ENCODE measurements at regions not wholly inside any gene's neighbourhood (a gene's known extent, or its start where the extent isn't known, plus 50 kb on each side); places are given as distances from the start of the nearest gene placed in this dataset.

GRCh38 chr3:181985386-181985785 is 273.7 kb downstream of the SOX2 start:
- no peaks in the 10 kb centered on the region for H3K4me1 ChIP-seq (ENCODE audit: insufficient read depth, low read length, severe bottlenecking)
- H3K9me2 ChIP-seq (ENCODE audit: low read depth, low read length) = no peaks in the 10 kb centered on the region
- no peak overlapping the region for H2AFZ ChIP-seq (ENCODE audit: low read length)
- no peak overlapping the region for H3K27ac ChIP-seq (ENCODE audit: low read depth, low read length, poor library complexity, severe bottlenecking)
- no peaks in the 10 kb centered on the region for H3K79me2 ChIP-seq (ENCODE audit: insufficient read depth, low read length)
- TF ChIP-seq CTCF (IDR thresholded peaks at IDR 0.05; ENCODE audit: low read length) = no peak
- H3K4me3 ChIP-seq (ENCODE audit: low read depth, low read length, poor library complexity, severe bottlenecking) = no peak overlapping the region
- H3K9ac ChIP-seq (ENCODE audit: low read length) = no peak overlapping the region
- no peaks in the 10 kb centered on the region for H3F3A ChIP-seq (ENCODE audit: insufficient read depth, low read length)
- H4K20me1 ChIP-seq (ENCODE audit: insufficient read depth, low read length) = no peaks in the 10 kb centered on the region
- no peaks in the 10 kb centered on the region for H3K27me3 ChIP-seq (ENCODE audit: insufficient read depth, low read length)
- H3K36me3 ChIP-seq (ENCODE audit: insufficient read depth, low read length) = no peaks in the 10 kb centered on the region; the same call in 1 of the 2 replicates
- no peak overlapping the region for H3K4me2 ChIP-seq (ENCODE audit: low read length)
- peaks cover 9% of the 10 kb centered on the region; the same call in 1 of the 2 replicates for H3K9me3 ChIP-seq (ENCODE audit: low read length)

- no peaks in the 10 kb centered on the region for H3K4me1 ChIP-seq (ENCODE audit: insufficient read depth, low read length, severe bottlenecking)
- no peak overlapping the region for H2AFZ ChIP-seq (ENCODE audit: low read length)
- TF ChIP-seq EZH2 (IDR thresholded peaks at IDR 0.05; ENCODE audit: borderline replicate concordance, low read length) = no peak
- TF ChIP-seq CTCF (IDR thresholded peaks at IDR 0.05; ENCODE audit: low read length) = no peak
- H3F3A ChIP-seq (ENCODE audit: insufficient read depth, low read length) = no peaks in the 10 kb centered on the region
- H3K9me3 ChIP-seq (ENCODE audit: low read length) = no peaks in the 10 kb centered on the region
- H3K36me3 ChIP-seq (ENCODE audit: insufficient read depth, low read length) = no peaks in the 10 kb centered on the region
- H3K79me2 ChIP-seq (ENCODE audit: insufficient read depth, low read length) = no peaks in the 10 kb centered on the region
- no peaks in the 10 kb centered on the region for H4K20me1 ChIP-seq (ENCODE audit: insufficient read depth, low read length)
- H3K4me3 ChIP-seq (ENCODE audit: low read depth, low read length, poor library complexity, severe bottlenecking) = no peak overlapping the region
- no peaks in the 10 kb centered on the region for H3K9me2 ChIP-seq (ENCODE audit: low read depth, low read length)
- no peak overlapping the region for H3K27ac ChIP-seq (ENCODE audit: low read depth, low read length, poor library complexity, severe bottlenecking)
- H3K27me3 ChIP-seq (ENCODE audit: insufficient read depth, low read length) = no peaks in the 10 kb centered on the region
- no peak overlapping the region for H3K9ac ChIP-seq (ENCODE audit: low read length)
- no peak overlapping the region for H3K4me2 ChIP-seq (ENCODE audit: low read length)
Observed at GRCh38 chr3:181987736-181988135, 276.0 kb downstream of the SOX2 start.

GRCh38 chr3:181998828-181999227 is 287.1 kb downstream of the SOX2 start:
- TF ChIP-seq CTCF (IDR thresholded peaks at IDR 0.05; ENCODE audit: low read length) = no peak
- no peak for TF ChIP-seq EZH2 (IDR thresholded peaks at IDR 0.05; ENCODE audit: borderline replicate concordance, low read length)
- H3K27me3 ChIP-seq (ENCODE audit: insufficient read depth, low read length) = no peaks in the 10 kb centered on the region
- no peak overlapping the region for H3K27ac ChIP-seq (ENCODE audit: low read depth, low read length, poor library complexity, severe bottlenecking)
- no peaks in the 10 kb centered on the region for H3F3A ChIP-seq (ENCODE audit: insufficient read depth, low read length)
- H3K4me1 ChIP-seq (ENCODE audit: insufficient read depth, low read length, severe bottlenecking) = peaks cover 24% of the 10 kb centered on the region
- no peaks in the 10 kb centered on the region for H3K79me2 ChIP-seq (ENCODE audit: insufficient read depth, low read length)
- no peak overlapping the region for H3K4me2 ChIP-seq (ENCODE audit: low read length)
- H3K9me3 ChIP-seq (ENCODE audit: low read length) = no peaks in the 10 kb centered on the region
- no peak overlapping the region for H2AFZ ChIP-seq (ENCODE audit: low read length)
- no peaks in the 10 kb centered on the region for H3K9me2 ChIP-seq (ENCODE audit: low read depth, low read length)
- no peaks in the 10 kb centered on the region for H4K20me1 ChIP-seq (ENCODE audit: insufficient read depth, low read length)
- H3K9ac ChIP-seq (ENCODE audit: low read length) = no peak overlapping the region
- H3K4me3 ChIP-seq (ENCODE audit: low read depth, low read length, poor library complexity, severe bottlenecking) = no peak overlapping the region
- no peaks in the 10 kb centered on the region for H3K36me3 ChIP-seq (ENCODE audit: insufficient read depth, low read length)

Data from OCI-LY1 (cell line).